ENCODE measurements at regions not wholly inside any gene's neighbourhood (a gene's known extent, or its start where the extent isn't known, plus 50 kb on each side); places are given as distances from the start of the nearest gene placed in this dataset.

- TF ChIP-seq CEBPB (IDR thresholded peaks at IDR 0.05; ENCODE audit: low read depth, low read length): no peak
- TF ChIP-seq CTCF (conservative IDR thresholded peaks at IDR 0.05; ENCODE audit: low read depth, low read length): no peak
- no peak for TF ChIP-seq RAD21 (IDR thresholded peaks at IDR 0.05; ENCODE audit: low read length)
- no peak for TF ChIP-seq POLR2A (IDR thresholded peaks at IDR 0.05; ENCODE audit: low read depth, low read length)
- no peak for TF ChIP-seq USF2 (IDR thresholded peaks at IDR 0.05; ENCODE audit: low read depth, low read length)
- TF ChIP-seq ELK1 (IDR thresholded peaks at IDR 0.05; ENCODE audit: borderline replicate concordance, low read depth, low read length): no peak
- TF ChIP-seq MXI1 (IDR thresholded peaks at IDR 0.05; ENCODE audit: borderline replicate concordance, low read depth, low read length): no peak
- no peak for TF ChIP-seq RFX5 (IDR thresholded peaks at IDR 0.05; ENCODE audit: low read depth, low read length)
- TF ChIP-seq CHD1 (IDR thresholded peaks at IDR 0.05; ENCODE audit: low read depth, low read length): no peak
- no peak for TF ChIP-seq RCOR1 (IDR thresholded peaks at IDR 0.05; ENCODE audit: insufficient replicate concordance, low read length)
- TF ChIP-seq FOS (IDR thresholded peaks at IDR 0.05; ENCODE audit: low read depth, low read length): no peak
Observed at GRCh38 chr5:62824936-62825335, 246.3 kb downstream of the LRRC70 start.

All from IMR-90 (cell line).